Activated CD4-positive, alpha-beta T cell treated with anti-CD3 and anti-CD28 coated beads for 24 hours (primary cell): ENCODE measurements at regions not wholly inside any gene's neighbourhood (a gene's known extent, or its start where the extent isn't known, plus 50 kb on each side); places are given as distances from the start of the nearest gene placed in this dataset.

Source experiments
- DNase-seq, 2 donors: peaks; one replicate each; pipeline ENCODE4 v3.0.0-alpha.2; 2020; ENCODE audit warnings: low read depth in 2 of 2

- no peak for DNase-seq
These were observed 108.9 kb upstream of the THBS1 start for GRCh38 chr15:39471785-39472574.

GRCh38 chr15:39472621-39473297, 108.1 kb upstream of the THBS1 start:
- DNase-seq: no peak

GRCh38 chr15:39473298-39473947, 107.5 kb upstream of the THBS1 start:
- no peak for DNase-seq

- DNase-seq: no peak
These were observed 106.2 kb upstream of the THBS1 start for GRCh38 chr15:39474657-39475056.

GRCh38 chr15:39478996-39479395, 101.9 kb upstream of the THBS1 start:
- no peak for DNase-seq

GRCh38 chr15:39479911-39480310, 101.0 kb upstream of the THBS1 start:
- no peak for DNase-seq

GRCh38 chr15:39482459-39482858, 98.4 kb upstream of the THBS1 start:
- no peak for DNase-seq

GRCh38 chr15:39486621-39487457, 94.0 kb upstream of the THBS1 start:
- DNase-seq: no peak

GRCh38 chr15:39487458-39487735, 93.5 kb upstream of the THBS1 start:
- no peak for DNase-seq

GRCh38 chr15:39488516-39488915, 92.4 kb upstream of the THBS1 start:
- no peak for DNase-seq

GRCh38 chr15:39488961-39489360, 91.9 kb upstream of the THBS1 start:
- DNase-seq: no peak

- DNase-seq: no peak
These were observed 89.6 kb upstream of the THBS1 start for GRCh38 chr15:39491115-39491885.

- no peak for DNase-seq
These were observed 88.9 kb upstream of the THBS1 start for GRCh38 chr15:39491886-39492490.

- DNase-seq: no peak
These were observed 87.3 kb upstream of the THBS1 start for GRCh38 chr15:39493424-39494067.

GRCh38 chr15:39494462-39494861, 86.4 kb upstream of the THBS1 start:
- no peak for DNase-seq

- no peak for DNase-seq
These were observed 84.7 kb upstream of the THBS1 start for GRCh38 chr15:39495871-39496840.

GRCh38 chr15:39497016-39497758, 83.7 kb upstream of the THBS1 start:
- no peak for DNase-seq

GRCh38 chr15:39497759-39498565, 82.9 kb upstream of the THBS1 start:
- no peak for DNase-seq
